Left renal cortex interstitium (tissue), 4 donors: ENCODE measurements at regions not wholly inside any gene's neighbourhood (a gene's known extent, or its start where the extent isn't known, plus 50 kb on each side); places are given as distances from the start of the nearest gene placed in this dataset.
"Not testable (repeated sequence)": the region's sequence is repeated elsewhere in the genome, so short reads cannot be mapped to it uniquely, and the experiment has no call there.

ENCODE experiments used
- DNase-seq, 4 donors: peaks; one replicate each; pipeline ENCODE4 v3.0.0-alpha.2; 2013; ENCODE audit warnings: low read depth in 4 of 4, low spot score in 2 of 4, missing footprints in 1 of 4

GRCh38 chr18:1252936-1253335 is 348.3 kb downstream of the ADCYAP1 start:
- DNase-seq, result no peak

GRCh38 chr18:1253827-1254226 is 349.2 kb downstream of the ADCYAP1 start:
- no peak for DNase-seq

- no peak for DNase-seq
Measured at GRCh38 chr18:1261054-1261453, 356.4 kb downstream of the ADCYAP1 start.

- DNase-seq, result no peak
Measured at GRCh38 chr18:1267021-1267420, 362.4 kb downstream of the ADCYAP1 start.

- DNase-seq, result no peak
Measured at GRCh38 chr18:1270081-1270480, 365.4 kb downstream of the ADCYAP1 start.

GRCh38 chr18:1273469-1273868 is 368.8 kb downstream of the ADCYAP1 start:
- no peak for DNase-seq

- no peak for DNase-seq
Measured at GRCh38 chr18:1292167-1292566, 387.5 kb downstream of the ADCYAP1 start.

- no peak for DNase-seq
Measured at GRCh38 chr18:1294229-1294628, 389.6 kb downstream of the ADCYAP1 start.

DNA sequence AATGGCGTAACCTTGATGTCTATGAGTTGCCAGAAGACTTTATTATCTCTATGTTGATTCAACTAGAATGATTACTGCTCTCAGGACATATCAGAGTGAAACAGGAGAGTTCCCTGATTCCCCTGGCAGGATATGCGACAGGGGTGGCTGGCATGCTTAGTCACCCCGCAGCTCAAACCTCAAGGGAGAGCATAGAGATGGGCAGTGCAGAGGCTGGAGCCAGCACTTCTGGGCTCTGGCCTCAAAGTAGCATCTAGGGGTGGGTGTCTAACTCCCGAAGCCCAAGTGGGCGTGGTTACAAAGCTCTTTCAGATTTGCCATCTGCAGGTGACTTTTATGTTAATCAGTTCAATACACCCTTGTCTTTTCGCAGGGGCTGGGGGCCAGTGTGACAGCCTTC is 391.6 kb downstream of the ADCYAP1 start:
- DNase-seq, result no peak

DNA sequence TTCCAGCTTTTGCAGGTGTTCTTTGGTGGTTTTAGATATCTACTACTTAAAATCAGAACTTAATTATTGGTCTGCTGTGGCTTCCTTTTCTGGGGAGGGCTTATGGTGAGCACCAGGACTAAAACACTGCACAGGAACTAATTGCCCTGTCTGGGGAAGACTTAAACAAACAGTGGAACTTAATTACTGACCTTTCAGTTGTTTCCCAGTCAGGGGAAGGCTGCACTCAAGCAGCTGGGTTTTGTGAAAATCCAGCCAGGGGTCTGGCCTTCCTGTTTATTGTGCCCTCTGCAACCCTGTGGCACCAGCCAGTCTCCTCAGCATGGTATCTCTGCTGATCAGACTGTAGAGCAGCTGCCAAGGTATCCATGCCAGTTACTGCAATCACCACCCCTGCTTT is 398.2 kb downstream of the ADCYAP1 start:
- no peak for DNase-seq

- no peak for DNase-seq
Measured at GRCh38 chr18:1304392-1304992, 399.8 kb downstream of the ADCYAP1 start.

DNA sequence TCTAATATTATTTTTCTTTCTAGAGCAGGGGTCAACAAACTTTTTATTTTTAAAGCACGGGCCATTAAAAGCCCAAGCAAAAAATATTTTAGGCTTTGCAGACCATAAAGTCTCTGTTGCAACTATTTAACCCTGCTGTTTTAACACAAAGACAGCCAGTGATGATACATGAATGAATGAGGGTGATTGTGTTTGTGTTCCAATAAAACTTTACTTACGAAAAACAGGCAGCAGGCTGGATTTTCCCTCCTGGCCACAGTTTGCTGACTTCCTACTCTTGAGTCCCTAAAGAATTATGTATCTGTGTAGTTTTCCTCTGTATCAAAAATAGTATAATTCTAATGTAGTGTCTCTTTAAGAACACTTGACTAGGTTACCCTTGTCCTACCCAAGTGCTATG is 402.0 kb downstream of the ADCYAP1 start:
- no peak for DNase-seq

DNA sequence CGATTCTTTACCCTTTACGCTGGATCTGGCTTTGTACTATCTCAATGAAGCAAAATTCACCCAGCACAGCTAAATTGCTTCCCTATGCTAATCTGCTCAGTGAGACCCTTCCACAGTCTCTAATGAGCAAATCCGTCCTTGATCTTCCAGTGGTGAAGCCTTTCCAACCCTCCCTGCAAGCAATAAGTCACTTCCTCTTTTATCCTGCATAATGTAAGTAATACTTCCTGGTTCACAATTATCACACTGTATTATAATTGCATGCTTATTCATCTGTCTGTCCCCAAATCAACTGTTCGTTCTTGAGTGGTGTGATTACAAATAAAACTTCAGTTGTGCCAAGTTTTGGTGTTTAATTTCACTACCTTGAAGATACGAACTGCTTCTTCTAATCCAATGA is 404.0 kb downstream of the ADCYAP1 start:
- DNase-seq, result no peak

DNA sequence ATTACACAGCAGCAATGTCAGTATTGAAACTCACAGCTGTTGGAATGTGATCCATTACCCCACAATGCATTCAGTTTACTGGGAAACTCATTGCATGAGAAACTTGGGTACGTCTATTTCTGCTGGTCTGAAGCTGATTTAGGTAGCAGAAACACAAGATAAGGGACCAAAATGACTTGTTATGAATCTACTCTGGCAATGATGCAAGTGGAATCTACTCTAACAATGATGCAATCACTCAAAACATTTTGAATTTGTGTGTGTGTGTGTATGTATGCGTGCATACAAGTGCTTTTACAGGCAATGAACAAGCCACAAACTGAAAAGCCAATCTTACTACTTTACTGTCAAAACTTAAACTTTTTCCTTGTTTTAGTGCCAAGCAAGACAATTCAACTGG is 406.7 kb downstream of the ADCYAP1 start:
- DNase-seq, result no peak

DNA sequence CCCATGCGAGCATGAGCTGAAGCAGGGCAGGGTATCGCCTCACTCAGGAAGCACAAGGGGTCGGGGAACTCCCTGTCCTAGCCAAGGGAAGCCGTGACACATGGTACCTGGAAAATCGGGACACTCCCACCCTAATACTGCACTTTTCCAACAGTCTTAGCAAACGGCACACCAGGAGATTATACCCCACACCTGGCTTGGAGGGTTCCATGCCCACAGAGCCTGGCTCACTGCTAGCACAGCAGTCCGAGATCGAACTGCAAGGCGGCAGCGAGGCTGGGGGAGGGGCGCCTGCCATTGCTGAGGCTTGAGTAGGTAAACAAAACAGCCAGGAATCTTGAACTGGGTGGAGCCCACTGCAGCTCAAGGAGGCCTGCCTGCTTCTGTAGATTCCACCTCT is 430.7 kb downstream of the ADCYAP1 start:
- not testable (repeated sequence) for DNase-seq

DNA sequence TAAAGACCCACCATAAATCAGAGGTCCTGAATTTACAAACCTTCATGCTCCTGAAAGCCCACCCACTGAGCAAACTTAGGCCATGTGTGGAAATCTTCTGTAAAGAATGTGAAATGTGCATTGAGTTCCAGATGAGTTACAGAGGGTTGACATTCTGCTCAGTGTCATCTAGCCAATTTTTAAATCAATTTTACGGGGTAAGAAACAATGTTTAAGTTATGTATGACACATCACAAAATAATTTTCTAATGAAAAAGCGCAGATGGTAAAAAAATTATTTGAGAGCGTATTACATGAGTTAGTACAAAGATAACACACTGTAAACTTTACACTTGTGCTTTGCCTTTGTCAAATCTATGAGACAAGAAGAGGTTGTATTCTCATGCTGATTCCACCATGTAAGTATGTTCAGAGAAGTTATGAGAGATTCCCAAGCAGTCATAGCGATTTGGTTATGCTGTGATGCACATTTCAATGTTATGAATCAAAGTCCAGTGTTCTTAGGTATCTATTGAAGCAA is 446.3 kb downstream of the ADCYAP1 start:
- no peak for DNase-seq

DNA sequence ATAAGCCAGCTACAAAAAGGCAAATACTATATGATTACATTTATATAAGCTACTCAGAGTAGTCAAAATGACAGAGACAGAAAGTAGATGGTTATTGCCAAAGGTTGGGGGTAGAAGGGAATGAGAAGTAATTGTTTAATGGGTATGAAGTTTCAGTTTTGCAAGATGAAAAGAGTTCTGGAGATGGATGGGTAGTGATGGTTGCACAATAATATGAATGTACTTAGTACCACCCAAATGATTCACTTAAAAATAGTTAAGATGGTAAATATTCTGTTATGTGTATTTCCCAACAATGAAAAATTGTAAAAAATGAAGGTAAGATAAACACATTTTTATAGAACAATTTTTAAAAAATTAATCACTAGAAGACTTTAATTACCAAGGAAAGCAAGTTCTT is 448.4 kb downstream of the ADCYAP1 start:
- DNase-seq, result no peak

- no peak for DNase-seq
Measured at GRCh38 chr18:1357724-1358123, 453.1 kb downstream of the ADCYAP1 start.

DNA sequence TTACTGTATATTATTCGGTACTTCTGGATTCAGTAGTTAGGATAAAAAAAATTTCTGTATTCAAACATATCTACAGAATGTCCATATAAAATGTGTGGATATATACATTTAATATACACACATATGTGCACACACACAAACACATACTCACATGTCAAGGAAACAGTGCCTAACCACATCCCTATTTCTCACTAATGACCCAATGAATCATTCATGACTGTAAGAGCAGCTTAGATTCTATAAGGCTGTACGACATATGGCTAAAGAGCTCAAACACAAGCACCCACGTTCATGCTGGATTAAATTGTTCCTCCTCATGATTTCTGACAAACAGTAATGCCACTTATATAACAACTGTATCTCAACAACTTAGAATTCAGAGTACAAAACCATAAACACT is 457.3 kb downstream of the ADCYAP1 start:
- DNase-seq, result no peak

- no peak for DNase-seq
Measured at GRCh38 chr18:1370552-1370951, 465.9 kb downstream of the ADCYAP1 start.

GRCh38 chr18:1371724-1372123 is 467.1 kb downstream of the ADCYAP1 start:
- no peak for DNase-seq

DNA sequence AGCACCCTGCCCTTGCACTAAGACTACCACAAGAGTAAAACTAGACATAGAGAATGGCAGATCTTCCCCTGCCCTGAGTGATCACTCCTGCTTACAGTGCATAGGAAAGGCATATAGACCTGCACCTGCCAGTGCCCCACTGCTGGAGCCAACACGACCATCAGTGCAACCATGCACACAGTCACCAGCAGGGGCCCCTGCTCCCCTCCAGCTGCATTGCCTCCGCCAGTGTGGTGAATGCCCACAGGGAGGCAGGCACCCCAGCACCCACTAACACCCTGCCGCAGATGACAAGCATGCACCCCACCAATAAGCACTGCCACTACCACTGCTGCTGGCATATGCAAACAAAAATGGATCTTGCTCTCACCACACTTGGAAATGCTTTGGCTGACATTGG is 478.8 kb downstream of the ADCYAP1 start:
- DNase-seq, result no peak

GRCh38 chr18:1388468-1388867 is 483.8 kb downstream of the ADCYAP1 start:
- DNase-seq, result not testable (repeated sequence)
